ENCODE measurements at regions not wholly inside any gene's neighbourhood (a gene's known extent, or its start where the extent isn't known, plus 50 kb on each side); places are given as distances from the start of the nearest gene placed in this dataset.

DNA sequence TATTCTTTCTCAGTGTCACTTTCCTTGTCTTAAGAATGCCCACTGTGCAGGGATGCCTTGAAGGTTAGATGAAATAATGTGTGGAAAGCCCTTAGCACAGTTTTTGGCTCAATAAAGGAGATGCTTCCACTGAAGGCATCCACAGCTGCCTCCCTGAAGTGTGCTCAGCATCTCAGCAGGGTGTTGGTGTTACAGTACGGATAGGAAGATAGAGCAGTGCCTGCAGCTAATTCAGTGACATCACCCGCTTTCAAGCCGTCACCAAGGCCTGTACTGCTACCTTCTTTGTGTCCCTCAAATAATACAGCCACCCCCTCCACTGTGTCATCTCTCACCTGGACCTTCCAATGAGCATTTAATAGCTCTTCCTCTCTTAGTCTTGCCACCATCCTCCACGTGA is 59.0 kb downstream of the NDUFS5 start:
- dilution Hi-C loops (cut with MboI; ENCODE audit: extremely low pct_ligation_motif_present, low sequenced_read_pairs): no loop called here
- no peaks in the 10 kb centered on the region for H3K9me1 ChIP-seq (ENCODE audit: control insufficient read depth, extremely low read depth, insufficient read depth, low read length)
- H3K27ac ChIP-seq (ENCODE audit: control insufficient read depth, insufficient read depth, low read length): no peak overlapping the region
- H4K20me1 ChIP-seq (ENCODE audit: control insufficient read depth, extremely low read depth, insufficient read depth, low read length): no peaks in the 10 kb centered on the region
- peaks cover 8% of the 10 kb centered on the region for H3K4me1 ChIP-seq (ENCODE audit: control insufficient read depth, extremely low read depth, insufficient read depth, low read length)
- no peak for DNase-seq (ENCODE audit: low read depth, low spot score)
- FAIRE-seq: no peak
- no peak overlapping the region for H3K9ac ChIP-seq (ENCODE audit: control insufficient read depth, extremely low read depth, insufficient read depth, low read length)
- peaks cover 25% of the 10 kb centered on the region for H3K27me3 ChIP-seq (ENCODE audit: control insufficient read depth, extremely low read depth, insufficient read depth, low read length)
- no peak overlapping the region for H3K4me3 ChIP-seq (ENCODE audit: control insufficient read depth in 2 of 3, extremely low read depth in 1 of 3, insufficient read depth in 2 of 3, low read depth in 1 of 3, low read length in 3 of 3)
- H3K36me3 ChIP-seq (ENCODE audit: control insufficient read depth in 2 of 2, extremely low read depth in 1 of 2, insufficient read depth in 2 of 2, low read length in 2 of 2): no peaks in the 10 kb centered on the region
- no peak overlapping the region for H3K4me2 ChIP-seq (ENCODE audit: control insufficient read depth, extremely low read depth, insufficient read depth, low read depth, low read length)
- H3K79me2 ChIP-seq (ENCODE audit: control insufficient read depth, insufficient read depth, low read length): no peaks in the 10 kb centered on the region
- H3K9me3 ChIP-seq (ENCODE audit: control insufficient read depth, low read depth, low read length): no peaks in the 10 kb centered on the region
- no peak for TF ChIP-seq CTCF (optimal IDR thresholded peaks at IDR 0.05 in 1 of 3, IDR thresholded peaks at IDR 0.05 in 1 of 3, conservative IDR thresholded peaks at IDR 0.05 in 1 of 3; ENCODE audit: extremely low read depth in 1 of 3, insufficient read depth in 2 of 3, low read length in 3 of 3)
- TF ChIP-seq EZH2 (IDR thresholded peaks at IDR 0.05; ENCODE audit: low read length): no peak
- no peak overlapping the region for H2AFZ ChIP-seq (ENCODE audit: control insufficient read depth, low read length)

- Histone ChIP-seq H3K9me3 (ENCODE audit: control insufficient read depth, low read depth, low read length) (no peaks in the 10 kb centered on the region), H3K79me2 (ENCODE audit: control insufficient read depth, insufficient read depth, low read length) (no peaks in the 10 kb centered on the region), H3K36me3 (ENCODE audit: control insufficient read depth in 2 of 2, extremely low read depth in 1 of 2, insufficient read depth in 2 of 2, low read length in 2 of 2) (no peaks in the 10 kb centered on the region), H4K20me1 (ENCODE audit: control insufficient read depth, extremely low read depth, insufficient read depth, low read length) (no peaks in the 10 kb centered on the region), H2AFZ (ENCODE audit: control insufficient read depth, low read length) (no peak overlapping the region), H3K9me1 (ENCODE audit: control insufficient read depth, extremely low read depth, insufficient read depth, low read length) (no peaks in the 10 kb centered on the region), H3K9ac (ENCODE audit: control insufficient read depth, extremely low read depth, insufficient read depth, low read length) (no peak overlapping the region), H3K27me3 (ENCODE audit: control insufficient read depth, extremely low read depth, insufficient read depth, low read length) (peaks cover 20% of the 10 kb centered on the region), H3K4me3 (ENCODE audit: control insufficient read depth in 2 of 3, extremely low read depth in 1 of 3, insufficient read depth in 2 of 3, low read depth in 1 of 3, low read length in 3 of 3) (no peak overlapping the region), H3K4me1 (ENCODE audit: control insufficient read depth, extremely low read depth, insufficient read depth, low read length) (peaks cover 19% of the 10 kb centered on the region), H3K27ac (ENCODE audit: control insufficient read depth, insufficient read depth, low read length) (no peak overlapping the region), H3K4me2 (ENCODE audit: control insufficient read depth, extremely low read depth, insufficient read depth, low read depth, low read length) (no peak overlapping the region)
- DNase-seq (ENCODE audit: low read depth, low spot score) (no peak), FAIRE-seq (no peak)
- dilution Hi-C loops (cut with MboI; ENCODE audit: extremely low pct_ligation_motif_present, low sequenced_read_pairs): no loop called here
- TF ChIP-seq EZH2 (IDR thresholded peaks at IDR 0.05; ENCODE audit: low read length) (no peak), CTCF (optimal IDR thresholded peaks at IDR 0.05 in 1 of 3, IDR thresholded peaks at IDR 0.05 in 1 of 3, conservative IDR thresholded peaks at IDR 0.05 in 1 of 3; ENCODE audit: extremely low read depth in 1 of 3, insufficient read depth in 2 of 3, low read length in 3 of 3) (no peak)
Observed at GRCh38 chr1:39086386-39086785, 60.2 kb downstream of the NDUFS5 start.
